ENCODE measurements at regions not wholly inside any gene's neighbourhood (a gene's known extent, or its start where the extent isn't known, plus 50 kb on each side); places are given as distances from the start of the nearest gene placed in this dataset.

- no peak for DNase-seq (ENCODE audit: low spot score)
- intact Hi-C loops (cut with DNase I), result no loop called here
Measured at GRCh38 chr5:52388349-52388748, 399.4 kb upstream of the ITGA1 start.

GRCh38 chr5:52392321-52392720 is 395.4 kb upstream of the ITGA1 start:
- no peak for DNase-seq (ENCODE audit: low spot score)
- intact Hi-C loops (cut with DNase I), result no loop called here

GRCh38 chr5:52409835-52410234 is 377.9 kb upstream of the ITGA1 start:
- no peak for DNase-seq (ENCODE audit: low spot score)
- intact Hi-C loops (cut with DNase I), result no loop called here

GRCh38 chr5:52419357-52419756 is 368.4 kb upstream of the ITGA1 start:
- DNase-seq (ENCODE audit: low spot score), result no peak
- intact Hi-C loops (cut with DNase I), result no loop called here

GRCh38 chr5:52427615-52428014 is 360.1 kb upstream of the ITGA1 start:
- intact Hi-C loops (cut with DNase I), result no loop called here

GRCh38 chr5:52428977-52429489 is 358.7 kb upstream of the ITGA1 start:
- no peak for DNase-seq (ENCODE audit: low spot score)
- intact Hi-C loops (cut with DNase I), result no loop called here

More at GRCh38 chr5:52427615-52428014, 360.1 kb upstream of the ITGA1 start:
- no peak for DNase-seq (ENCODE audit: low spot score)

- DNase-seq (ENCODE audit: low spot score), result no peak
- intact Hi-C loops (cut with DNase I), result no loop called here
Measured at GRCh38 chr5:52441768-52442167, 345.9 kb upstream of the ITGA1 start.

GRCh38 chr5:52443187-52443586 is 344.5 kb upstream of the ITGA1 start:
- intact Hi-C loops (cut with DNase I), result no loop called here
- DNase-seq (ENCODE audit: low spot score), result no peak

GRCh38 chr5:52448111-52448510 is 339.6 kb upstream of the ITGA1 start:
- no peak for DNase-seq (ENCODE audit: low spot score)
- intact Hi-C loops (cut with DNase I), result no loop called here

- no peak for DNase-seq (ENCODE audit: low spot score)
- intact Hi-C loops (cut with DNase I), result no loop called here
Measured at GRCh38 chr5:52449516-52449915, 338.2 kb upstream of the ITGA1 start.

GRCh38 chr5:52452098-52452497 is 335.6 kb upstream of the ITGA1 start:
- intact Hi-C loops (cut with DNase I), result no loop called here
- no peak for DNase-seq (ENCODE audit: low spot score)

- no peak for DNase-seq (ENCODE audit: low spot score)
- intact Hi-C loops (cut with DNase I), result no loop called here
Measured at GRCh38 chr5:52453176-52453575, 334.5 kb upstream of the ITGA1 start.

- DNase-seq (ENCODE audit: low spot score), result no peak
- intact Hi-C loops (cut with DNase I), result no loop called here
Measured at GRCh38 chr5:52455920-52456319, 331.8 kb upstream of the ITGA1 start.

- no peak for DNase-seq (ENCODE audit: low spot score)
- intact Hi-C loops (cut with DNase I), result no loop called here
Measured at GRCh38 chr5:52457810-52458209, 329.9 kb upstream of the ITGA1 start.

- intact Hi-C loops (cut with DNase I), result no loop called here
- no peak for DNase-seq (ENCODE audit: low spot score)
Measured at GRCh38 chr5:52466113-52466512, 321.6 kb upstream of the ITGA1 start.

- intact Hi-C loops (cut with DNase I), result no loop called here
- DNase-seq (ENCODE audit: low spot score), result no peak
Measured at GRCh38 chr5:52466749-52467520, 320.8 kb upstream of the ITGA1 start.

- intact Hi-C loops (cut with DNase I), result no loop called here
- DNase-seq (ENCODE audit: low spot score), result no peak
Measured at GRCh38 chr5:52468976-52469375, 318.7 kb upstream of the ITGA1 start.

- intact Hi-C loops (cut with DNase I), result no loop called here
- DNase-seq (ENCODE audit: low spot score), result no peak
Measured at GRCh38 chr5:52469420-52469819, 318.3 kb upstream of the ITGA1 start.

GRCh38 chr5:52469835-52470234 is 317.9 kb upstream of the ITGA1 start:
- intact Hi-C loops (cut with DNase I), result no loop called here
- DNase-seq (ENCODE audit: low spot score), result no peak

GRCh38 chr5:52476346-52476745 is 311.4 kb upstream of the ITGA1 start:
- no peak for DNase-seq (ENCODE audit: low spot score)
- intact Hi-C loops (cut with DNase I), result no loop called here

GRCh38 chr5:52481201-52481600 is 306.5 kb upstream of the ITGA1 start:
- no peak for DNase-seq (ENCODE audit: low spot score)
- intact Hi-C loops (cut with DNase I), result no loop called here

- intact Hi-C loops (cut with DNase I), result no loop called here
- DNase-seq (ENCODE audit: low spot score), result no peak
Measured at GRCh38 chr5:52481851-52482250, 305.9 kb upstream of the ITGA1 start.
